GM23338 (cell line): ENCODE measurements at regions not wholly inside any gene's neighbourhood (a gene's known extent, or its start where the extent isn't known, plus 50 kb on each side); places are given as distances from the start of the nearest gene placed in this dataset.

ENCODE experiments used
- ATAC-seq: fragments of 200-7000 bp; cut with Tn5 transposase; 3 replicates; pipeline ENCODE4 v1.9.1; 2020
- DNase-seq: peaks from one replicate; pipeline ENCODE4 v3.0.0-alpha.2; 2015; ENCODE audit warnings: low spot score
- H2AFZ ChIP-seq: fragments of 200-600 bp; sonication (generic); 2 replicates; pipeline ENCODE4 v1.8.0; 2016; ENCODE audit warnings: antibody characterized with exemption, mild to moderate bottlenecking, moderate library complexity
- H3F3A ChIP-seq: fragments of 200-600 bp; sonication (generic); replicated peaks from 2 replicates; pipeline ENCODE4 v1.8.0; 2017; ENCODE audit warnings: antibody characterized with exemption, mixed run types, low read depth
- H3K27ac ChIP-seq: fragments of 200-600 bp; sonication (generic); 2 replicates; pipeline ENCODE4 v1.6.1; 2016; ENCODE audit warnings: low read depth
- H3K27me3 ChIP-seq: fragments of 200-600 bp; sonication (generic); 2 replicates; pipeline ENCODE4 v1.8.0; 2016; ENCODE audit warnings: mild to moderate bottlenecking, mixed run types, moderate library complexity; ENCODE audit not compliant: insufficient read depth
- H3K36me3 ChIP-seq: fragments of 200-600 bp; sonication (generic); 2 replicates; pipeline ENCODE4 v1.8.0; 2016; ENCODE audit warnings: mild to moderate bottlenecking; ENCODE audit not compliant: insufficient read depth
- H3K4me1 ChIP-seq: fragments of 200-600 bp; sonication (generic); 2 replicates; pipeline ENCODE4 v1.8.0; 2016; ENCODE audit warnings: mild to moderate bottlenecking, moderate library complexity; ENCODE audit not compliant: insufficient read depth
- H3K4me2 ChIP-seq: fragments of 200-600 bp; sonication (generic); 2 replicates; pipeline ENCODE4 v1.7.1; 2017; ENCODE audit warnings: mixed run types
- H3K4me3 ChIP-seq: fragments of 200-600 bp; sonication (generic); 2 replicates; pipeline ENCODE4 v1.6.1; 2016; ENCODE audit warnings: mixed run types
- H3K79me2 ChIP-seq: fragments of 200-600 bp; sonication (generic); replicated peaks from 2 replicates; pipeline ENCODE4 v1.8.0; 2017; ENCODE audit warnings: mild to moderate bottlenecking; ENCODE audit not compliant: insufficient read depth
- H3K9me2 ChIP-seq: fragments of 200-600 bp; sonication (generic); 2 replicates; pipeline ENCODE4 v1.8.0; 2017; ENCODE audit not compliant: insufficient read depth
- H4K20me1 ChIP-seq: fragments of 200-600 bp; sonication (generic); replicated peaks from 2 replicates; pipeline ENCODE4 v1.8.0; 2017; ENCODE audit warnings: mild to moderate bottlenecking; ENCODE audit not compliant: insufficient read depth
- H3K27ac Mint-ChIP-seq: 2 replicates; pipeline ENCODE4 v1.8.0; 2020; ENCODE audit warnings: inconsistent platforms, mild to moderate bottlenecking, moderate library complexity, mixed read lengths
- H3K27me3 Mint-ChIP-seq: 3 replicates; pipeline ENCODE4 v1.8.0; 2022; ENCODE audit warnings: low read depth, mild to moderate bottlenecking, moderate library complexity, mixed read lengths, inconsistent platforms; ENCODE audit not compliant: insufficient read depth, poor library complexity
- H3K36me3 Mint-ChIP-seq: 3 replicates; pipeline ENCODE4 v1.8.0; 2021; ENCODE audit warnings: low read depth, mild to moderate bottlenecking, inconsistent platforms, moderate library complexity, mixed read lengths
- H3K4me1 Mint-ChIP-seq: 3 replicates; pipeline ENCODE4 v1.8.0; 2020; ENCODE audit warnings: mild to moderate bottlenecking, inconsistent platforms, mixed read lengths
- H3K4me3 Mint-ChIP-seq: 3 replicates; pipeline ENCODE4 v1.8.0; 2021; ENCODE audit warnings: moderate library complexity, mild to moderate bottlenecking, inconsistent platforms, mixed read lengths
- H3K9me3 Mint-ChIP-seq: 3 replicates; pipeline ENCODE4 v1.8.0; 2020; ENCODE audit warnings: moderate library complexity, mild to moderate bottlenecking, inconsistent platforms, mixed read lengths
- CREB1 ChIP-seq: fragments of 250-450 bp; sonication (Bioruptor Pico); IDR thresholded peaks from 2 replicates; pipeline ENCODE4 v1.5.0; 2020; ENCODE audit warnings: low read depth, mild to moderate bottlenecking, moderate library complexity
- EZH2 ChIP-seq: fragments of 200-600 bp; sonication (generic); IDR thresholded peaks from one replicate; pipeline ENCODE4 v1.8.0; 2017; ENCODE audit warnings: antibody characterized with exemption, mild to moderate bottlenecking, low read depth; ENCODE audit not compliant: unreplicated experiment
- EZH2phosphoT487 ChIP-seq: fragments of 200-600 bp; sonication (generic); IDR thresholded peaks from one replicate; pipeline ENCODE4 v1.8.1; 2018; ENCODE audit warnings: antibody characterized with exemption; ENCODE audit not compliant: unreplicated experiment
- JUNB ChIP-seq: IDR thresholded peaks from one replicate; pipeline ENCODE4 v1.6.1; 2016; ENCODE audit warnings: antibody characterized with exemption; ENCODE audit not compliant: unreplicated experiment
- NANOG ChIP-seq: IDR thresholded peaks from 2 replicates; pipeline ENCODE4 v1.6.1; 2016; ENCODE audit warnings: antibody characterized with exemption, borderline replicate concordance
- POLR2AphosphoS5 ChIP-seq: IDR thresholded peaks from 2 replicates; pipeline ENCODE4 v1.6.1; 2016; ENCODE audit warnings: antibody characterized with exemption, low read depth
- STAT1 ChIP-seq: IDR thresholded peaks from one replicate; pipeline ENCODE4 v1.6.1; 2016; ENCODE audit warnings: antibody characterized with exemption; ENCODE audit not compliant: unreplicated experiment
- ZNF331 ChIP-seq: fragments of 250-450 bp; sonication (Bioruptor Pico); IDR thresholded peaks from 2 replicates; pipeline ENCODE4 v1.5.0; 2020; ENCODE audit warnings: low read depth, mild to moderate bottlenecking, moderate library complexity
- TF ChIP-seq, protein P1 (sequence below), 2 experiments: fragments of 200-600 bp in 1 of 2; sonication (generic) in 1 of 2; conservative IDR thresholded peaks; 2 replicates each; pipeline versions ENCODE4 v1.5.1 to v1.6.1; 2016 to 2017; ENCODE audit warnings: antibody characterized with exemption in 2 of 2, low read depth in 2 of 2, mild to moderate bottlenecking in 2 of 2, moderate library complexity in 1 of 2
- TF ChIP-seq, protein P2 (sequence below): IDR thresholded peaks from one replicate; pipeline ENCODE4 v1.6.1; 2018; ENCODE audit warnings: antibody characterized with exemption; ENCODE audit not compliant: unreplicated experiment
- TF ChIP-seq, protein P3 (sequence below): IDR thresholded peaks from 2 replicates; pipeline ENCODE4 v1.6.1; 2016; ENCODE audit warnings: antibody characterized with exemption

DNA sequence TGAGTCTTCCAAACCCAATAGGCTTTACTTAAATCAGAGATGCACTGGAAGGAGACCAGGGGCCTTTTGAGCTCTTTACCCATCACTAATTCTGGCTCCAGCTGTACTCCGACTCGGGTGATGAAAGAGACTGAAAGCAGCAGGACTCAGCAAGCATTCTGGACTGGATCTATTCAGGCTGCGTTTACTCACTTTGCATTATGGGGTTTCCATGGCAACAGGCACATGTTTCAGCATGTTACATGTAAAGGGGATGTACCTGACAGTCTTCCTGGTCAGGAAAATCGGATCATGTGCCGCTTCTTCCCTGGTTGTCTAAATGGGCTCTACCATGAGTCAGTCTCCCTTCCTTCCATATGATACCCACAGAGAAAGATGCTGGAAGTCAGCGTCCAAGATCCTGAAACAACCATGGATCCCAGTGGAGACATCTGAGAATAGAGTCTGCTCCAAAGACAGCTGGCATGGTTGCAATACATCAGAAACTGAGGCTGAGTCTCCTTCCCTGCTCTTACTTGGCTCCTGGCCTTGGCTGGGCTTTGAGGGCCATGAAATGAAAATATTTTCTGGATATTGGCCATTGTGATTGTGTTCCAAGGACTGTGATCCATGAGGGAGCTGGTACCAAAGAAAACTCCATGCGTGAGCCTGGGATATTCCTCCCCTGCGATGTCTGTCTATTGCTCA is 102.5 kb upstream of the TNC start:
- Histone ChIP-seq H3K4me2 (no peak overlapping the region), H3K36me3 (no peaks in the 10 kb centered on the region), H3F3A (0 out of 2 replicates have a peak, but pooled peaks cover 3% of the 10 kb centered on the region), H3K9me2 (no peaks in the 10 kb centered on the region), H2AFZ (no peak overlapping the region), H3K79me2 (no peaks in the 10 kb centered on the region), H3K4me3 (no peak overlapping the region), H3K27ac (no peak overlapping the region), H3K27me3 (no peaks in the 10 kb centered on the region), H4K20me1 (no peaks in the 10 kb centered on the region), H3K4me1 (no peaks in the 10 kb centered on the region)
- no peaks in the 10 kb centered on the region for H3K36me3 Mint-ChIP-seq
- DNase-seq (no peak), ATAC-seq (no peak)
- H3K4me3 Mint-ChIP-seq = no peak overlapping the region
- TF ChIP-seq, protein P1, sequence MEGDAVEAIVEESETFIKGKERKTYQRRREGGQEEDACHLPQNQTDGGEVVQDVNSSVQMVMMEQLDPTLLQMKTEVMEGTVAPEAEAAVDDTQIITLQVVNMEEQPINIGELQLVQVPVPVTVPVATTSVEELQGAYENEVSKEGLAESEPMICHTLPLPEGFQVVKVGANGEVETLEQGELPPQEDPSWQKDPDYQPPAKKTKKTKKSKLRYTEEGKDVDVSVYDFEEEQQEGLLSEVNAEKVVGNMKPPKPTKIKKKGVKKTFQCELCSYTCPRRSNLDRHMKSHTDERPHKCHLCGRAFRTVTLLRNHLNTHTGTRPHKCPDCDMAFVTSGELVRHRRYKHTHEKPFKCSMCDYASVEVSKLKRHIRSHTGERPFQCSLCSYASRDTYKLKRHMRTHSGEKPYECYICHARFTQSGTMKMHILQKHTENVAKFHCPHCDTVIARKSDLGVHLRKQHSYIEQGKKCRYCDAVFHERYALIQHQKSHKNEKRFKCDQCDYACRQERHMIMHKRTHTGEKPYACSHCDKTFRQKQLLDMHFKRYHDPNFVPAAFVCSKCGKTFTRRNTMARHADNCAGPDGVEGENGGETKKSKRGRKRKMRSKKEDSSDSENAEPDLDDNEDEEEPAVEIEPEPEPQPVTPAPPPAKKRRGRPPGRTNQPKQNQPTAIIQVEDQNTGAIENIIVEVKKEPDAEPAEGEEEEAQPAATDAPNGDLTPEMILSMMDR (conservative IDR thresholded peaks at IDR 0.05; ENCODE audit: low read depth in 2 of 2) = no peak
- H3K27me3 Mint-ChIP-seq = peaks cover 5% of the 10 kb centered on the region
- H3K9me3 Mint-ChIP-seq = no peaks in the 10 kb centered on the region
- no peak overlapping the region for H3K27ac Mint-ChIP-seq
- H3K4me1 Mint-ChIP-seq = peaks cover 6% of the 10 kb centered on the region; the same call in 2 of the 3 replicates

GRCh38 chr9:115223471-115223870 is 105.5 kb upstream of the TNC start:
- Mint-ChIP-seq H3K36me3 (no peaks in the 10 kb centered on the region), H3K9me3 (no peaks in the 10 kb centered on the region), H3K4me1 (peaks cover 6% of the 10 kb centered on the region; the same call in 2 of the 3 replicates), H3K27ac (no peak overlapping the region), H3K4me3 (no peak overlapping the region), H3K27me3 (peaks cover 2% of the 10 kb centered on the region)
- DNase-seq (no peak), ATAC-seq (no peak)
- H2AFZ ChIP-seq = no peak overlapping the region
- H3K36me3 ChIP-seq = no peaks in the 10 kb centered on the region
- no peaks in the 10 kb centered on the region for H3F3A ChIP-seq
- no peak overlapping the region for H3K27ac ChIP-seq
- no peak overlapping the region for H3K4me3 ChIP-seq
- H3K79me2 ChIP-seq = no peaks in the 10 kb centered on the region
- no peaks in the 10 kb centered on the region for H4K20me1 ChIP-seq
- no peaks in the 10 kb centered on the region for H3K27me3 ChIP-seq
- H3K4me1 ChIP-seq = no peaks in the 10 kb centered on the region
- peaks cover 7% of the 10 kb centered on the region; the same call in 1 of the 2 replicates for H3K9me2 ChIP-seq
- H3K4me2 ChIP-seq = no peak overlapping the region
- TF ChIP-seq POLR2AphosphoS5 (no peak), STAT1 (no peak), EZH2 (no peak), NANOG (no peak), CREB1 (CRISPR knock-in tag) (no peak), ZNF331 (no peak), JUNB (no peak), EZH2phosphoT487 (no peak)
- TF ChIP-seq, protein P2, sequence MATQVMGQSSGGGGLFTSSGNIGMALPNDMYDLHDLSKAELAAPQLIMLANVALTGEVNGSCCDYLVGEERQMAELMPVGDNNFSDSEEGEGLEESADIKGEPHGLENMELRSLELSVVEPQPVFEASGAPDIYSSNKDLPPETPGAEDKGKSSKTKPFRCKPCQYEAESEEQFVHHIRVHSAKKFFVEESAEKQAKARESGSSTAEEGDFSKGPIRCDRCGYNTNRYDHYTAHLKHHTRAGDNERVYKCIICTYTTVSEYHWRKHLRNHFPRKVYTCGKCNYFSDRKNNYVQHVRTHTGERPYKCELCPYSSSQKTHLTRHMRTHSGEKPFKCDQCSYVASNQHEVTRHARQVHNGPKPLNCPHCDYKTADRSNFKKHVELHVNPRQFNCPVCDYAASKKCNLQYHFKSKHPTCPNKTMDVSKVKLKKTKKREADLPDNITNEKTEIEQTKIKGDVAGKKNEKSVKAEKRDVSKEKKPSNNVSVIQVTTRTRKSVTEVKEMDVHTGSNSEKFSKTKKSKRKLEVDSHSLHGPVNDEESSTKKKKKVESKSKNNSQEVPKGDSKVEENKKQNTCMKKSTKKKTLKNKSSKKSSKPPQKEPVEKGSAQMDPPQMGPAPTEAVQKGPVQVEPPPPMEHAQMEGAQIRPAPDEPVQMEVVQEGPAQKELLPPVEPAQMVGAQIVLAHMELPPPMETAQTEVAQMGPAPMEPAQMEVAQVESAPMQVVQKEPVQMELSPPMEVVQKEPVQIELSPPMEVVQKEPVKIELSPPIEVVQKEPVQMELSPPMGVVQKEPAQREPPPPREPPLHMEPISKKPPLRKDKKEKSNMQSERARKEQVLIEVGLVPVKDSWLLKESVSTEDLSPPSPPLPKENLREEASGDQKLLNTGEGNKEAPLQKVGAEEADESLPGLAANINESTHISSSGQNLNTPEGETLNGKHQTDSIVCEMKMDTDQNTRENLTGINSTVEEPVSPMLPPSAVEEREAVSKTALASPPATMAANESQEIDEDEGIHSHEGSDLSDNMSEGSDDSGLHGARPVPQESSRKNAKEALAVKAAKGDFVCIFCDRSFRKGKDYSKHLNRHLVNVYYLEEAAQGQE = no peak
- TF ChIP-seq, protein P3, sequence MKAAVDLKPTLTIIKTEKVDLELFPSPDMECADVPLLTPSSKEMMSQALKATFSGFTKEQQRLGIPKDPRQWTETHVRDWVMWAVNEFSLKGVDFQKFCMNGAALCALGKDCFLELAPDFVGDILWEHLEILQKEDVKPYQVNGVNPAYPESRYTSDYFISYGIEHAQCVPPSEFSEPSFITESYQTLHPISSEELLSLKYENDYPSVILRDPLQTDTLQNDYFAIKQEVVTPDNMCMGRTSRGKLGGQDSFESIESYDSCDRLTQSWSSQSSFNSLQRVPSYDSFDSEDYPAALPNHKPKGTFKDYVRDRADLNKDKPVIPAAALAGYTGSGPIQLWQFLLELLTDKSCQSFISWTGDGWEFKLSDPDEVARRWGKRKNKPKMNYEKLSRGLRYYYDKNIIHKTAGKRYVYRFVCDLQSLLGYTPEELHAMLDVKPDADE = no peak
- TF ChIP-seq, protein P1 (conservative IDR thresholded peaks at IDR 0.05; ENCODE audit: low read depth in 2 of 2) = no peak
